ENCODE measurements at regions not wholly inside any gene's neighbourhood (a gene's known extent, or its start where the extent isn't known, plus 50 kb on each side); places are given as distances from the start of the nearest gene placed in this dataset.
"Not testable (repeated sequence)": the region's sequence is repeated elsewhere in the genome, so short reads cannot be mapped to it uniquely, and the experiment has no call there.

DNA sequence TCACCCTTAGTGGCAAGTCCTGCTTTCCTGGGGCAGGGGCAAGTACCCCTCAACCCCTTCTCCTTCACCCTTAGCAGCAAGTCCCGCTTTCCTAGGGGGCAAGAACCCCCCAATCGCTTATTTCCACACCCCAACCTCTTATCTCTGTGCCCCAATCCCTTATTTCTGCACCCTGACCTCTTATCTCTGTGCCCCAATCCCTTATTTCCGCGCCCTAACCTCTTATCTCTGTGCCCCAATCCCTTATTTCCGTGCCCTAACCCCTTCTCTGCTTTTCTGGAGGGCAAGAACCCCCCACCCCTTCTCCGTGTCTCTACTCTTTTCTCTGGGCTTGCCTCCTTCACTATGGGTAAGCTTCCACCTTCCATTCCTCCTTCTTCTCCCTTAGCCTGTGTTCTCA lies 154.6 kb upstream of the NANOGP8 start:
- TF ChIP-seq, protein P1, sequence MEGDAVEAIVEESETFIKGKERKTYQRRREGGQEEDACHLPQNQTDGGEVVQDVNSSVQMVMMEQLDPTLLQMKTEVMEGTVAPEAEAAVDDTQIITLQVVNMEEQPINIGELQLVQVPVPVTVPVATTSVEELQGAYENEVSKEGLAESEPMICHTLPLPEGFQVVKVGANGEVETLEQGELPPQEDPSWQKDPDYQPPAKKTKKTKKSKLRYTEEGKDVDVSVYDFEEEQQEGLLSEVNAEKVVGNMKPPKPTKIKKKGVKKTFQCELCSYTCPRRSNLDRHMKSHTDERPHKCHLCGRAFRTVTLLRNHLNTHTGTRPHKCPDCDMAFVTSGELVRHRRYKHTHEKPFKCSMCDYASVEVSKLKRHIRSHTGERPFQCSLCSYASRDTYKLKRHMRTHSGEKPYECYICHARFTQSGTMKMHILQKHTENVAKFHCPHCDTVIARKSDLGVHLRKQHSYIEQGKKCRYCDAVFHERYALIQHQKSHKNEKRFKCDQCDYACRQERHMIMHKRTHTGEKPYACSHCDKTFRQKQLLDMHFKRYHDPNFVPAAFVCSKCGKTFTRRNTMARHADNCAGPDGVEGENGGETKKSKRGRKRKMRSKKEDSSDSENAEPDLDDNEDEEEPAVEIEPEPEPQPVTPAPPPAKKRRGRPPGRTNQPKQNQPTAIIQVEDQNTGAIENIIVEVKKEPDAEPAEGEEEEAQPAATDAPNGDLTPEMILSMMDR (IDR thresholded peaks at IDR 0.05; ENCODE audit: poor library complexity): not testable (repeated sequence)
- TF ChIP-seq EZH2 (IDR thresholded peaks at IDR 0.05; ENCODE audit: borderline replicate concordance); EZH2phosphoT487 (IDR thresholded peaks at IDR 0.05; ENCODE audit: low read depth, severe bottlenecking, unreplicated experiment): not testable (repeated sequence)
